A673 (cell line): ENCODE measurements at regions not wholly inside any gene's neighbourhood (a gene's known extent, or its start where the extent isn't known, plus 50 kb on each side); places are given as distances from the start of the nearest gene placed in this dataset.

Experiments
- BruUV-seq: library from RNA; stranded (reverse); fragments of 400-500 nt; replicated peaks from 2 replicates; lab custom pipeline; 2021; lab: Mats Ljungman, UMichigan
- CTCF ChIA-PET: fragments of 300-600 bp; sonication (Branson Sonifier 250); formaldehyde crosslinking; loops from one replicate; lab custom pipeline; 2022; ENCODE audit warnings: antibody characterized with exemption; lab: Charles Lee
- POLR2A ChIA-PET: fragments of 300-600 bp; sonication (Branson Sonifier 250); formaldehyde crosslinking; loops from one replicate; lab custom pipeline; 2022; ENCODE audit warnings: antibody characterized with exemption; ENCODE audit not compliant: low non-redundant PET; lab: Charles Lee
- DNase-seq: peaks from one replicate; pipeline ENCODE4 v3.0.0-alpha.2; 2015; ENCODE audit warnings: low spot score
- H3K27ac ChIP-seq: fragments of 200-600 bp; sonication (generic); 2 replicates; pipeline ENCODE4 v1.5.1; 2016; ENCODE audit warnings: mixed run types, low read depth, mild to moderate bottlenecking, mixed read lengths, antibody characterized with exemption, low read length; ENCODE audit not compliant: poor library complexity, severe bottlenecking
- H3K27me3 ChIP-seq: fragments of 200-600 bp; sonication (generic); replicated peaks from 2 replicates; pipeline ENCODE4 v1.6.1; 2017; ENCODE audit warnings: mixed run types, low read depth, mild to moderate bottlenecking, mixed read lengths, antibody characterized with exemption, low read length; ENCODE audit not compliant: insufficient read depth, poor library complexity
- H3K36me3 ChIP-seq: fragments of 200-600 bp; sonication (generic); 2 replicates; pipeline ENCODE4 v1.6.1; 2016; ENCODE audit warnings: mixed run types, mild to moderate bottlenecking, mixed read lengths, antibody characterized with exemption, low read length; ENCODE audit not compliant: insufficient read depth, poor library complexity, severe bottlenecking
- H3K4me1 ChIP-seq: fragments of 200-600 bp; sonication (generic); 2 replicates; pipeline ENCODE4 v1.6.1; 2017; ENCODE audit warnings: mixed run types, mild to moderate bottlenecking, mixed read lengths, antibody characterized with exemption, low read length; ENCODE audit not compliant: insufficient read depth, poor library complexity, severe bottlenecking
- H3K4me3 ChIP-seq: fragments of 200-600 bp; sonication (generic); 2 replicates; pipeline ENCODE4 v1.5.1; 2016; ENCODE audit warnings: low read depth, mixed run types, mild to moderate bottlenecking, mixed read lengths, low read length; ENCODE audit not compliant: poor library complexity, severe bottlenecking
- H3K9me3 ChIP-seq: fragments of 200-600 bp; sonication (generic); 2 replicates; pipeline ENCODE4 v1.6.1; 2016; ENCODE audit warnings: mixed run types, low read depth, mild to moderate bottlenecking, mixed read lengths, antibody characterized with exemption, low read length; ENCODE audit not compliant: poor library complexity, severe bottlenecking
- CTCF ChIP-seq: fragments of 300-800, 200-600 bp; sonication (generic); conservative IDR thresholded peaks from 2 replicates; pipeline ENCODE4 v1.5.1; 2017; ENCODE audit warnings: low read depth, mild to moderate bottlenecking, antibody characterized with exemption, low read length, moderate library complexity, mixed read lengths
- EZH2 ChIP-seq: fragments of 200-600 bp; sonication (generic); IDR thresholded peaks from 2 replicates; pipeline ENCODE4 v1.6.1; 2017; ENCODE audit warnings: borderline replicate concordance, low read depth, mild to moderate bottlenecking, mixed read lengths, antibody characterized with exemption, low read length; ENCODE audit not compliant: poor library complexity, severe bottlenecking
- intact Hi-C: fragments of 100-400 bp; cut with micrococcal nuclease; formaldehyde crosslinking; loops from one replicate; pipeline ENCODE4 v1.10.0; 2022; ENCODE audit not compliant: unreplicated experiment

- intact Hi-C loops: no loop called here
- peaks cover 6% of the 10 kb centered on the region for H3K27me3 ChIP-seq
- BruUV-seq: no TSS peak
- no peaks in the 10 kb centered on the region for H3K4me1 ChIP-seq
- TF ChIP-seq EZH2: no peak
- no peak for TF ChIP-seq CTCF
- H3K36me3 ChIP-seq: no peaks in the 10 kb centered on the region
- DNase-seq: no peak
- no peak overlapping the region for H3K27ac ChIP-seq
- ChIA-PET CTCF (no interaction called here), POLR2A (no interaction called here)
- H3K4me3 ChIP-seq: no peak overlapping the region
- H3K9me3 ChIP-seq: peaks cover 12% of the 10 kb centered on the region
Observed at GRCh38 chr1:5296095-5296494, 641.7 kb downstream of the AJAP1 start.

- no TSS peak for BruUV-seq
- CTCF ChIA-PET: no interaction called here
- intact Hi-C loops: no loop called here
Observed at GRCh38 chr1:5291889-5292288, 637.5 kb downstream of the AJAP1 start.

GRCh38 chr1:5287178-5288150, 633.1 kb downstream of the AJAP1 start:
- POLR2A ChIA-PET: no interaction called here
- no TSS peak for BruUV-seq
- no peaks in the 10 kb centered on the region for H3K36me3 ChIP-seq
- TF ChIP-seq EZH2 (no peak), CTCF (no peak)
- H3K4me1 ChIP-seq: no peaks in the 10 kb centered on the region
- H3K27ac ChIP-seq: no peak overlapping the region
- DNase-seq: no peak
- H3K27me3 ChIP-seq: no peaks in the 10 kb centered on the region
- intact Hi-C loops: no loop called here
- H3K9me3 ChIP-seq: peaks cover 4% of the 10 kb centered on the region
- no peak overlapping the region for H3K4me3 ChIP-seq
- CTCF ChIA-PET: no interaction called here

More at GRCh38 chr1:5291889-5292288, 637.5 kb downstream of the AJAP1 start:
- Histone ChIP-seq H3K36me3 (no peaks in the 10 kb centered on the region), H3K4me1 (no peaks in the 10 kb centered on the region), H3K27me3 (peaks cover 6% of the 10 kb centered on the region), H3K9me3 (peaks cover 4% of the 10 kb centered on the region), H3K27ac (no peak overlapping the region), H3K4me3 (no peak overlapping the region)
- POLR2A ChIA-PET: no interaction called here
- TF ChIP-seq CTCF: no peak
- TF ChIP-seq EZH2: no peak
- no peak for DNase-seq
